Endothelial cell of umbilical vein (primary cell): ENCODE measurements at regions not wholly inside any gene's neighbourhood (a gene's known extent, or its start where the extent isn't known, plus 50 kb on each side); places are given as distances from the start of the nearest gene placed in this dataset.

Source experiments
- BruUV-seq: library from RNA; stranded (reverse); fragments of 400-500 nt; replicated peaks from 2 replicates; lab custom pipeline; 2021; lab: Mats Ljungman, UMichigan
- CTCF ChIA-PET: fragments of 300-600, 350-600 bp; sonication (Branson Sonifier 250); formaldehyde crosslinking; loops from one replicate; lab custom pipeline; 2021; ENCODE audit warnings: antibody characterized with exemption, inconsistent platforms; lab: Charles Lee
- POLR2A ChIA-PET: fragments of 300-600, 350-600 bp; sonication (Branson Sonifier 250); formaldehyde crosslinking; loops from one replicate; lab custom pipeline; 2021; ENCODE audit warnings: antibody characterized with exemption, inconsistent platforms; lab: Charles Lee
- DNase-seq: peaks from one replicate; pipeline ENCODE4 v3.0.0-alpha.2; 2011; ENCODE audit warnings: low read depth, low spot score
- FAIRE-seq: peaks from 2 replicates; lab custom pipeline; 2011; peaks lifted over from hg19 to GRCh38; lab: Jason Lieb, UNC
- H2AFZ ChIP-seq: 2 replicates; pipeline ENCODE4 v1.6.0; 2012; ENCODE audit warnings: low read depth, low read length, control low read depth, inconsistent platforms
- H3K27ac ChIP-seq: 2 replicates; pipeline ENCODE4 v1.5.1; 2011; ENCODE audit warnings: low read depth, mild to moderate bottlenecking, control low read depth, low read length, moderate library complexity; ENCODE audit not compliant: insufficient read depth
- H3K27me3 ChIP-seq, 2 experiments: 2 replicates each; pipeline versions ENCODE4 v1.6.0 to v1.6.1; 2011; ENCODE audit warnings: low read length in 2 of 2, mixed read lengths in 1 of 2; ENCODE audit not compliant: control insufficient read depth in 2 of 2, insufficient read depth in 2 of 2
- H3K36me3 ChIP-seq, 2 experiments: 2 replicates in 1 of 2; 3 replicates in 1 of 2; pipeline ENCODE4 v1.5.1; 2011; ENCODE audit warnings: low read length in 2 of 2, mild to moderate bottlenecking in 1 of 2, moderate library complexity in 1 of 2; ENCODE audit not compliant: control insufficient read depth in 2 of 2, insufficient read depth in 2 of 2; ENCODE audit errors: extremely low read depth in 1 of 2
- H3K4me1 ChIP-seq: 3 replicates; pipeline ENCODE4 v1.5.1; 2011; ENCODE audit warnings: mild to moderate bottlenecking, low read length; ENCODE audit not compliant: control insufficient read depth, insufficient read depth; ENCODE audit errors: extremely low read depth
- H3K4me2 ChIP-seq: 2 replicates; pipeline ENCODE4 v1.6.1; 2011; ENCODE audit warnings: low read length, control low read depth, mixed read lengths; ENCODE audit not compliant: insufficient read depth
- H3K4me3 ChIP-seq, 3 experiments: fragments of 200-600 bp in 1 of 3; sonication (generic), shearing (Covaris generic) in 1 of 3; replicated peaks in 1 of 3; 2 replicates each; pipeline ENCODE4 v1.5.1; 2011 to 2016; ENCODE audit warnings: control low read depth in 3 of 3, low read length in 3 of 3, mild to moderate bottlenecking in 2 of 3, inconsistent platforms in 1 of 3, low read depth in 1 of 3, moderate library complexity in 1 of 3; ENCODE audit not compliant: insufficient read depth in 1 of 3
- H3K79me2 ChIP-seq: 2 replicates; pipeline ENCODE4 v1.6.0; 2012; ENCODE audit warnings: low read length, inconsistent platforms; ENCODE audit not compliant: control insufficient read depth, insufficient read depth
- H3K9ac ChIP-seq: replicated peaks from 2 replicates; pipeline ENCODE3; 2011; ENCODE audit warnings: low read length, control low read depth; ENCODE audit not compliant: insufficient read depth; ENCODE audit errors: extremely low read depth
- H3K9me1 ChIP-seq: replicated peaks from 3 replicates; pipeline ENCODE4 v1.6.0; 2011; ENCODE audit warnings: mild to moderate bottlenecking, low read length; ENCODE audit not compliant: control insufficient read depth, insufficient read depth; ENCODE audit errors: extremely low read depth
- H3K9me3 ChIP-seq: replicated peaks from 2 replicates; pipeline ENCODE4 v1.5.1; 2012; ENCODE audit warnings: low read length, inconsistent platforms; ENCODE audit not compliant: control insufficient read depth, insufficient read depth
- H4K20me1 ChIP-seq: replicated peaks from 2 replicates; pipeline ENCODE3; 2011; ENCODE audit warnings: mild to moderate bottlenecking, low read length; ENCODE audit not compliant: control insufficient read depth, insufficient read depth; ENCODE audit errors: extremely low read depth
- EZH2 ChIP-seq: IDR thresholded peaks from 2 replicates; pipeline ENCODE4 v1.6.1; 2012; ENCODE audit warnings: borderline replicate concordance, low read depth, mild to moderate bottlenecking, moderate library complexity, low read length, inconsistent platforms; ENCODE audit not compliant: severe bottlenecking
- GATA2 ChIP-seq: IDR thresholded peaks from 2 replicates; pipeline ENCODE4 v1.7.0; 2011; ENCODE audit warnings: low read depth, mild to moderate bottlenecking, moderate library complexity, mixed read lengths, low read length; ENCODE audit not compliant: insufficient read length, insufficient read depth
- JUN ChIP-seq: IDR thresholded peaks from 2 replicates; pipeline ENCODE4 v1.6.1; 2011; ENCODE audit warnings: borderline replicate concordance, low read depth; ENCODE audit not compliant: insufficient read length, insufficient read depth
- MYC ChIP-seq: IDR thresholded peaks from one replicate; pipeline ENCODE4 v1.6.1; 2011; ENCODE audit warnings: mild to moderate bottlenecking, low read depth, low read length
- POLR2A ChIP-seq: IDR thresholded peaks from 2 replicates; pipeline ENCODE4 v1.6.1; 2012; ENCODE audit warnings: low read depth, mild to moderate bottlenecking, control low read depth, low read length
- POLR2AphosphoS5 ChIP-seq: IDR thresholded peaks from 2 replicates; pipeline ENCODE4 v1.6.1; 2012; ENCODE audit warnings: low read depth, mild to moderate bottlenecking, control low read depth, low read length, moderate library complexity; ENCODE audit not compliant: insufficient read depth
- dilution Hi-C: fragments of 300-500 bp; cut with MboI; formaldehyde crosslinking; loops from one replicate; pipeline ENCODE4 v1.15.0; 2019; ENCODE audit warnings: low sequenced_read_pairs; ENCODE audit not compliant: extremely low pct_ligation_motif_present
- intact Hi-C: fragments of 100-400 bp; cut with micrococcal nuclease; formaldehyde crosslinking; loops from one replicate; pipeline ENCODE4 v1.10.0; 2022
- TF ChIP-seq, protein P1 (sequence below): IDR thresholded peaks from 2 replicates; pipeline ENCODE4 v1.6.1; 2011; ENCODE audit not compliant: insufficient read depth, insufficient read length
- TF ChIP-seq, protein P2 (sequence below), 2 donors: IDR thresholded peaks; 1 replicate in 1 of 2; 2 replicates in 1 of 2; pipeline ENCODE4 v1.5.1; 2011; ENCODE audit warnings: low read length in 2 of 2, mild to moderate bottlenecking in 2 of 2, moderate library complexity in 2 of 2, control low read depth in 1 of 2, inconsistent platforms in 1 of 2, low read depth in 1 of 2; ENCODE audit not compliant: insufficient read depth in 1 of 2; ENCODE audit errors: extremely low read depth in 1 of 2

- H3K9me3 ChIP-seq, result no peaks in the 10 kb centered on the region
- DNase-seq (no peak), FAIRE-seq (no peak)
- H4K20me1 ChIP-seq, result no peaks in the 10 kb centered on the region
- no peak overlapping the region for H3K27ac ChIP-seq
- H3K4me2 ChIP-seq, result no peak overlapping the region
- intact Hi-C loops (no loop called here), dilution Hi-C loops (no loop called here)
- no peak overlapping the region for H3K9ac ChIP-seq
- no peaks in the 10 kb centered on the region for H3K79me2 ChIP-seq
- TF ChIP-seq GATA2 (no peak), POLR2AphosphoS5 (no peak), JUN (no peak), EZH2 (no peak), MYC (no peak)
- H3K4me3 ChIP-seq, result no peak overlapping the region
- POLR2A ChIA-PET, result no interaction called here
- no peaks in the 10 kb centered on the region for H3K36me3 ChIP-seq
- H3K4me1 ChIP-seq, result no peaks in the 10 kb centered on the region
- H2AFZ ChIP-seq, result no peak overlapping the region
- BruUV-seq, result no TSS peak
- H3K9me1 ChIP-seq, result no peaks in the 10 kb centered on the region
- H3K27me3 ChIP-seq, result peaks cover 14 to 29% of the 10 kb centered on the region in 2 experiments
- CTCF ChIA-PET, result interaction anchor here (0.9 to 3.7 kb wide), 6 partner anchors 10 to 283 kb away, joined by 3 to 18 read pairs (median 4); no protein-coding TSS in a partner anchor
Measured at GRCh38 chr7:142500366-142500765, 242.5 kb upstream of the PRSS58 start.

GRCh38 chr7:142499635-142500034 is 241.8 kb upstream of the PRSS58 start:
- BruUV-seq, result no TSS peak
- H3K4me1 ChIP-seq, result no peaks in the 10 kb centered on the region
- H3K9ac ChIP-seq, result no peak overlapping the region
- H3K36me3 ChIP-seq, result no peaks in the 10 kb centered on the region
- no peaks in the 10 kb centered on the region for H4K20me1 ChIP-seq
- no peak overlapping the region for H2AFZ ChIP-seq
- DNase-seq (no peak), FAIRE-seq (no peak)
- peaks cover 11 to 29% of the 10 kb centered on the region in 2 experiments for H3K27me3 ChIP-seq
- no peaks in the 10 kb centered on the region for H3K9me3 ChIP-seq
- ChIA-PET CTCF (interaction anchor here (1.3 to 3.7 kb wide), 4 partner anchors 15 to 283 kb away, joined by 3 to 18 read pairs (median 4); no protein-coding TSS in a partner anchor), POLR2A (no interaction called here)
- TF ChIP-seq JUN (no peak), GATA2 (no peak), EZH2 (no peak), MYC (no peak), POLR2A (no peak), POLR2AphosphoS5 (no peak)
- TF ChIP-seq, protein P1, sequence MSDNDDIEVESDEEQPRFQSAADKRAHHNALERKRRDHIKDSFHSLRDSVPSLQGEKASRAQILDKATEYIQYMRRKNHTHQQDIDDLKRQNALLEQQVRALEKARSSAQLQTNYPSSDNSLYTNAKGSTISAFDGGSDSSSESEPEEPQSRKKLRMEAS, result no peak
- TF ChIP-seq, protein P2, sequence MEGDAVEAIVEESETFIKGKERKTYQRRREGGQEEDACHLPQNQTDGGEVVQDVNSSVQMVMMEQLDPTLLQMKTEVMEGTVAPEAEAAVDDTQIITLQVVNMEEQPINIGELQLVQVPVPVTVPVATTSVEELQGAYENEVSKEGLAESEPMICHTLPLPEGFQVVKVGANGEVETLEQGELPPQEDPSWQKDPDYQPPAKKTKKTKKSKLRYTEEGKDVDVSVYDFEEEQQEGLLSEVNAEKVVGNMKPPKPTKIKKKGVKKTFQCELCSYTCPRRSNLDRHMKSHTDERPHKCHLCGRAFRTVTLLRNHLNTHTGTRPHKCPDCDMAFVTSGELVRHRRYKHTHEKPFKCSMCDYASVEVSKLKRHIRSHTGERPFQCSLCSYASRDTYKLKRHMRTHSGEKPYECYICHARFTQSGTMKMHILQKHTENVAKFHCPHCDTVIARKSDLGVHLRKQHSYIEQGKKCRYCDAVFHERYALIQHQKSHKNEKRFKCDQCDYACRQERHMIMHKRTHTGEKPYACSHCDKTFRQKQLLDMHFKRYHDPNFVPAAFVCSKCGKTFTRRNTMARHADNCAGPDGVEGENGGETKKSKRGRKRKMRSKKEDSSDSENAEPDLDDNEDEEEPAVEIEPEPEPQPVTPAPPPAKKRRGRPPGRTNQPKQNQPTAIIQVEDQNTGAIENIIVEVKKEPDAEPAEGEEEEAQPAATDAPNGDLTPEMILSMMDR (IDR thresholded peaks at IDR 0.05; ENCODE audit: extremely low read depth in 1 of 2, insufficient read depth in 1 of 2, low read depth in 1 of 2, low read length in 2 of 2), result no peak
- H3K4me3 ChIP-seq, result no peak overlapping the region
- dilution Hi-C loops (no loop called here), intact Hi-C loops (no loop called here)
- H3K79me2 ChIP-seq, result no peaks in the 10 kb centered on the region
- H3K4me2 ChIP-seq, result no peak overlapping the region
- no peak overlapping the region for H3K27ac ChIP-seq
- H3K9me1 ChIP-seq, result no peaks in the 10 kb centered on the region
